Sigmoid colon (tissue), 6 donors: ENCODE measurements at regions not wholly inside any gene's neighbourhood (a gene's known extent, or its start where the extent isn't known, plus 50 kb on each side); places are given as distances from the start of the nearest gene placed in this dataset.

ENCODE experiments used
- DNase-seq: peaks from one replicate; pipeline ENCODE4 v3.0.0-alpha.2; 2019
- H3K27ac ChIP-seq, 4 donors: fragments of 200-600 bp; sonication (generic); one replicate each; pipeline ENCODE4 v1.5.1; 2016 to 2019; ENCODE audit warnings: mild to moderate bottlenecking in 1 of 4
- H3K27me3 ChIP-seq, 3 donors: fragments of 200-600 bp; sonication (generic); one replicate each; pipeline ENCODE4 v1.5.1; 2019; ENCODE audit warnings: mild to moderate bottlenecking in 1 of 3
- H3K36me3 ChIP-seq, 4 donors: fragments of 200-600 bp; sonication (generic); one replicate each; pipeline ENCODE4 v1.5.1; 2016 to 2019
- H3K4me1 ChIP-seq, 4 donors: fragments of 200-600 bp; sonication (generic); one replicate each; pipeline ENCODE4 v1.5.1; 2017 to 2019
- H3K4me3 ChIP-seq, 4 donors: fragments of 200-600 bp; sonication (generic); one replicate each; pipeline ENCODE4 v1.5.1; 2017 to 2019; ENCODE audit warnings: mild to moderate bottlenecking in 2 of 4, moderate library complexity in 1 of 4
- H3K9me3 ChIP-seq, 4 donors: fragments of 200-600 bp in 3 of 4; sonication (generic) in 3 of 4; one replicate each; pipeline versions ENCODE4 v1.5.1 to v1.6.1; 2013 to 2019
- EP300 ChIP-seq, 4 donors: sonication (generic); formaldehyde crosslinking; IDR thresholded peaks; one replicate each; pipeline ENCODE4 v1.6.1; 2017; ENCODE audit warnings: antibody characterized with exemption in 4 of 4
- POLR2A ChIP-seq, 2 donors: fragments of 450-650 bp; IDR thresholded peaks; one replicate each; pipeline ENCODE4 v1.6.1; 2016; ENCODE audit warnings: antibody characterized with exemption in 2 of 2, mild to moderate bottlenecking in 2 of 2, moderate library complexity in 2 of 2
- POLR2AphosphoS5 ChIP-seq, 4 donors: sonication (generic); formaldehyde crosslinking; IDR thresholded peaks; one replicate each; pipeline ENCODE4 v1.6.1; 2017; ENCODE audit warnings: antibody characterized with exemption in 4 of 4
- WGBS, 2 donors: extraction: QIAGEN DNeasy Blood & Tissue Kit; methylation state at CpG; one replicate each; pipeline ENCODE4 v1.1.7; 2013; 5-methylcytosine and 5-hydroxymethylcytosine counted together
- intact Hi-C: fragments of 100-400 bp; cut with DNase I; formaldehyde crosslinking; loops from one replicate; pipeline ENCODE4 v1.15.1; 2023
- TF ChIP-seq, protein P1 (sequence below), 4 experiments: fragments of 450-650 bp in 3 of 4; fragments of 200-600 bp in 1 of 4; IDR thresholded peaks; one replicate each; pipeline ENCODE4 v1.5.1; 2016 to 2019; ENCODE audit warnings: antibody characterized with exemption in 4 of 4, mild to moderate bottlenecking in 3 of 4, moderate library complexity in 2 of 4
- donor health status: healthy with polysubstance abuse.
- donor health status: healthy.

DNA sequence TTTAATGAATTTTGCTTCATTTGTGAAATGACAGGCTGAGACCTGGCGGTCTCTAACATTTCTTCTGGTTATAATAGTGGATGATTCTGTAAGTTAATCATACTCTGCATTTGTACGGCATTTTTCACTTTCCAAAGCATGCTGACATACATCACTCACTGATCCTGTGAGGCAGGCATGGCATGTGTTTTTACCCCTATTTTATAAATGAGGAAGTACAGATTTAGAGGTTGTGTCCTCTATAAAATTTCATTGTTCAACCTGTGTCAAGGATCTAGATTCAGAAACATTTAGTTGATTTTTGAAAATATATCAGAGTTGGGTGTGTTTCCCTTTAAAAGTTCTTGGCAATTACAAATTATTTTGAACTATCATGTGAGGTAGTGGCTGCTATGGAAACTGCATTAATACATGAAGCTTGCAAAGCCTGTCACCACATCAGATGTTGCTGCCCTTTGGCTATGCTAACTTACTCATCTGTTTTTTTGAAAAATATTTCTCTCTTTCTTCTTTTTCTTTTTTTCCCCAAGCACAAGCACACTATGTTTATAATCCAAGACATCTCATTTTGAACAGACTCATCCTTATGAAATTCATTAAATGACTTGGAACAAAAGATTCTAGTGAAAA is 172.7 kb downstream of the GNAI1 start:
- H3K4me1 ChIP-seq = peaks cover 0 to 14% (median 6%) of the 10 kb centered on the region in 4 donors
- no peaks in the 10 kb centered on the region for H3K27me3 ChIP-seq
- DNase-seq = no peak
- H3K4me3 ChIP-seq = no peak overlapping the region
- no peak for TF ChIP-seq POLR2AphosphoS5 (IDR thresholded peaks at IDR 0.05)
- no peak for TF ChIP-seq EP300 (IDR thresholded peaks at IDR 0.05)
- TF ChIP-seq, protein P1, sequence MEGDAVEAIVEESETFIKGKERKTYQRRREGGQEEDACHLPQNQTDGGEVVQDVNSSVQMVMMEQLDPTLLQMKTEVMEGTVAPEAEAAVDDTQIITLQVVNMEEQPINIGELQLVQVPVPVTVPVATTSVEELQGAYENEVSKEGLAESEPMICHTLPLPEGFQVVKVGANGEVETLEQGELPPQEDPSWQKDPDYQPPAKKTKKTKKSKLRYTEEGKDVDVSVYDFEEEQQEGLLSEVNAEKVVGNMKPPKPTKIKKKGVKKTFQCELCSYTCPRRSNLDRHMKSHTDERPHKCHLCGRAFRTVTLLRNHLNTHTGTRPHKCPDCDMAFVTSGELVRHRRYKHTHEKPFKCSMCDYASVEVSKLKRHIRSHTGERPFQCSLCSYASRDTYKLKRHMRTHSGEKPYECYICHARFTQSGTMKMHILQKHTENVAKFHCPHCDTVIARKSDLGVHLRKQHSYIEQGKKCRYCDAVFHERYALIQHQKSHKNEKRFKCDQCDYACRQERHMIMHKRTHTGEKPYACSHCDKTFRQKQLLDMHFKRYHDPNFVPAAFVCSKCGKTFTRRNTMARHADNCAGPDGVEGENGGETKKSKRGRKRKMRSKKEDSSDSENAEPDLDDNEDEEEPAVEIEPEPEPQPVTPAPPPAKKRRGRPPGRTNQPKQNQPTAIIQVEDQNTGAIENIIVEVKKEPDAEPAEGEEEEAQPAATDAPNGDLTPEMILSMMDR (IDR thresholded peaks at IDR 0.05) = no peak
- no peak for TF ChIP-seq POLR2A (IDR thresholded peaks at IDR 0.05)
- WGBS, 2 donors = 91 to 96% methylated on average over 2 of the region's 2 CpGs
- intact Hi-C loops = no loop called here
- H3K27ac ChIP-seq = no peak overlapping the region
- no peaks in the 10 kb centered on the region for H3K9me3 ChIP-seq
- H3K36me3 ChIP-seq = no peaks in the 10 kb centered on the region

DNA sequence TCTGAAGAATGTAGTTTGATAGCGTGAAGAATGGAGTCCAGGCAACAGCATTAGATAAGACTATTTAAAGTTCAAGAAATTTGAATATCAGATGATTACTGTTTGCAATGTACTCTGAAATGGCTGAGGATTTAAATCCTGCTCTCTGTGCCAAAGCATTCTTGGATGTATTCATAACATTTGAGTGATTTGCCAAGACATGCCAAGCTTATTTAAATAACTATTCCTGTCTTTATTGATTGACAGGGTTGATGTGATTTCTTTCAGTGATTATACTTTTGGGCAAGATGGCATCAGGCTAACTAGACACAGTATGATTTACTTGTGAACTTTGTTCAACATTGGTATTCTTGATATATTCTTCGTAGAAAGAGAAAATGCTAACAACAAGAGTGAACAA is 168.7 kb downstream of the GNAI1 start:
- Histone ChIP-seq H3K27me3 (no peaks in the 10 kb centered on the region), H3K9me3 (no peaks in the 10 kb centered on the region), H3K27ac (no peak overlapping the region), H3K4me1 (peaks cover 0 to 3% (median 0%) of the 10 kb centered on the region in 4 donors), H3K4me3 (no peak overlapping the region), H3K36me3 (no peaks in the 10 kb centered on the region)
- 89 to 91% methylated on average over 2 of the region's 2 CpGs for WGBS, 2 donors
- intact Hi-C loops = no loop called here
- TF ChIP-seq POLR2A (IDR thresholded peaks at IDR 0.05) (no peak), EP300 (IDR thresholded peaks at IDR 0.05) (no peak), POLR2AphosphoS5 (IDR thresholded peaks at IDR 0.05) (no peak)
- TF ChIP-seq, protein P1 (IDR thresholded peaks at IDR 0.05) = no peak
- no peak for DNase-seq

DNA sequence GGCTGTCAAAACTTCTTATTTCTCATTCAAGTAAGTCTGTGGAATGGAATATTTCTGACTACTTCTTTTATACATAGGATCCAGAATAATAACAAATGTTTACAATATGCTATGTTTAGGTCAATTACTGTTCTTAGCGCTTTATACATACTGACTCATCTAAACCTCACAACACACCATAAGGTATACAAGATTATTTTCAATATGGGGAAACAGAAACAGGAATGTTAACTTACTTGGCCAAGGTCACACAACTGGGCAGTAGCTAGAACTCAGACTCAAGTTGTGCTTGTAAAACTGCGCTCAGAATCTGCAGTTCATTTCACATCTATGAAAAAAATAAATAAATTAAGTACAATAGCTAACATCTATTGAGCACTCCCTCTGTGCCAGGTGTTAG is 168.0 kb downstream of the GNAI1 start:
- Histone ChIP-seq H3K27ac (no peak overlapping the region), H3K36me3 (no peaks in the 10 kb centered on the region), H3K4me3 (no peak overlapping the region), H3K4me1 (peaks cover 0 to 3% (median 0%) of the 10 kb centered on the region in 4 donors), H3K9me3 (no peaks in the 10 kb centered on the region), H3K27me3 (no peaks in the 10 kb centered on the region)
- WGBS, 2 donors = 89 to 95% methylated on average over 2 of the region's 2 CpGs
- intact Hi-C loops = no loop called here
- no peak for DNase-seq
- TF ChIP-seq EP300 (IDR thresholded peaks at IDR 0.05) (no peak), POLR2AphosphoS5 (IDR thresholded peaks at IDR 0.05) (no peak), POLR2A (IDR thresholded peaks at IDR 0.05) (no peak)
- TF ChIP-seq, protein P1 (IDR thresholded peaks at IDR 0.05) = no peak

DNA sequence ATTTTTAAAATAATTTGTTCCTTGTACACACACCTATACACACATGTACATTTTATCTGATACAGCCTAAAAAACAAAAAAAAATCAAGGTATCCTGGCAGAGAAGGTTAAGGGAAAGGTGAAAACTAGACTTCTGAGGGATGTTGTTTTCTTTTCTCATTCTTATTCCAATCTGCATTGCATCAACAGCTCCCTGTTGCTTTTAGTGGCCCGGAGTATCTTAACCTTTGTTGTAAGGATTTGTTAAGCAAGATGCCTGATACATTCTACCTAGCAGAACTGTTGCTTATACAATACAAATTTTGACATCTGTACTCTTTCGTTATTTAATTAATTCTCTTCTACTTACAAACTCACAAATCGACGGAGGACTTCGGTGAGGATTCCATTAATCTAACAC is 167.4 kb downstream of the GNAI1 start:
- intact Hi-C loops = no loop called here
- Histone ChIP-seq H3K27me3 (no peaks in the 10 kb centered on the region), H3K27ac (no peak overlapping the region), H3K4me1 (peaks cover 0 to under 1% (median 0%) of the 10 kb centered on the region in 4 donors), H3K4me3 (no peak overlapping the region), H3K9me3 (peaks cover 0 to under 1% (median 0%) of the 10 kb centered on the region in 4 donors), H3K36me3 (no peaks in the 10 kb centered on the region)
- TF ChIP-seq POLR2AphosphoS5 (IDR thresholded peaks at IDR 0.05) (no peak), POLR2A (IDR thresholded peaks at IDR 0.05) (no peak), EP300 (IDR thresholded peaks at IDR 0.05) (no peak)
- TF ChIP-seq, protein P1 (IDR thresholded peaks at IDR 0.05) = no peak
- 87 to 88% methylated on average over 5 of the region's 5 CpGs for WGBS, 2 donors
- no peak for DNase-seq

DNA sequence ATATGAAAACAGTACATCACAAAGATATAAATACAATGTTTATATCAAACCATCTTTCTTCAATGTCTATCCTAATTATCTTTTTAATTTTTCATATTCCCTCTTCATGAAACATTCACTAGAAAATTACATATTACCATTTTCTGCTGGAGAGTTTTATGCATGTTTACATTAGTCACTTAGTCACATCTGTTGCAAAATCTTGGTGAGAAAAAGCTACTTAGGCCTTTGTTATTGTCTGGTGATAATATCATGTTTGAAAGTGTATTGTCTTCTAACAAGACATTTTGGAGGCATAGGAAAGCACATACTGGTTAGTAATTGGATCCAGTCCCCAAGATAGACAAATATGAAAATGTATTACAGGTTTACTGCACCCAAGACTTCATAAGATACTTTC is 163.6 kb downstream of the GNAI1 start:
- intact Hi-C loops = no loop called here
- Histone ChIP-seq H3K9me3 (peaks cover 0 to 4% (median 0%) of the 10 kb centered on the region in 4 donors), H3K27ac (no peak overlapping the region), H3K27me3 (no peaks in the 10 kb centered on the region), H3K4me1 (no peaks in the 10 kb centered on the region), H3K36me3 (no peaks in the 10 kb centered on the region), H3K4me3 (no peak overlapping the region)
- no peak for DNase-seq
- TF ChIP-seq EP300 (IDR thresholded peaks at IDR 0.05) = no peak
- TF ChIP-seq, protein P1 (IDR thresholded peaks at IDR 0.05) = no peak
